Bronchial epithelial cell (primary cell): ENCODE measurements at regions not wholly inside any gene's neighbourhood (a gene's known extent, or its start where the extent isn't known, plus 50 kb on each side); places are given as distances from the start of the nearest gene placed in this dataset.
"Not testable (repeated sequence)": the region's sequence is repeated elsewhere in the genome, so short reads cannot be mapped to it uniquely, and the experiment has no call there.

Experiments
- DNase-seq: peaks from one replicate; pipeline ENCODE4 v3.0.0-alpha.2; 2010; ENCODE audit warnings: low read depth
- FAIRE-seq: peaks from 2 replicates; lab custom pipeline; 2011; peaks lifted over from hg19 to GRCh38; lab: Jason Lieb, UNC
- H3K27me3 ChIP-seq: 2 replicates; pipeline ENCODE4 v1.5.1; 2011; ENCODE audit warnings: low read length; ENCODE audit not compliant: control insufficient read depth, insufficient read depth
- H3K36me3 ChIP-seq: 2 replicates; pipeline ENCODE4 v1.5.1; 2011; ENCODE audit warnings: low read length; ENCODE audit not compliant: control insufficient read depth, insufficient read depth
- H3K4me3 ChIP-seq: 2 replicates; pipeline ENCODE4 v1.5.1; 2011; ENCODE audit warnings: mild to moderate bottlenecking, low read depth, low read length, control low read depth
- TF ChIP-seq, protein P1 (sequence below): IDR thresholded peaks from 2 replicates; pipeline ENCODE4 v1.5.1; 2011; ENCODE audit warnings: mild to moderate bottlenecking, moderate library complexity, low read length, control low read depth, inconsistent platforms; ENCODE audit not compliant: insufficient read depth, severe bottlenecking

DNA sequence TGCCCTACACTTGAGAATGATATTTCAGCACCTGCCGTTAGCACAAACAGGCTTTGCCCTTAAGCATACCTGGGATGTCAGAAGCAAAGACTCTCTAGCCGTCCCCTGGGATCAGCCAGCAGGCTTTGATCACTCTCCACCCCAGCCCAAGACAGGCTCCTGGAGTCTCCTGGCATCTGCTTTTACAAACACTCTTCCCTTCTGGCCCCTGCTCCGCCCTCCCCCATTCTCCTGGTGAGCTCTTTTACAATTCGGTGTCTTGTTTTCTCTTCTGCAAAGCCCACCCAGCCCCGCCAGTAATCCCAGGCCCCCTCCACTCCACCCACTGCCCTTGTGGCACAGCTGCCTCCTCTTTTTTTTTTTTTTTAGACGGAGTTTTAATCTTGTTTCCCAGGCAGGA is 50.4 kb downstream of the KATNIP start:
- DNase-seq (no peak), FAIRE-seq (no peak)
- Histone ChIP-seq H3K27me3 (no peaks in the 10 kb centered on the region), H3K4me3 (no peak overlapping the region), H3K36me3 (peaks cover 3% of the 10 kb centered on the region)
- TF ChIP-seq, protein P1, sequence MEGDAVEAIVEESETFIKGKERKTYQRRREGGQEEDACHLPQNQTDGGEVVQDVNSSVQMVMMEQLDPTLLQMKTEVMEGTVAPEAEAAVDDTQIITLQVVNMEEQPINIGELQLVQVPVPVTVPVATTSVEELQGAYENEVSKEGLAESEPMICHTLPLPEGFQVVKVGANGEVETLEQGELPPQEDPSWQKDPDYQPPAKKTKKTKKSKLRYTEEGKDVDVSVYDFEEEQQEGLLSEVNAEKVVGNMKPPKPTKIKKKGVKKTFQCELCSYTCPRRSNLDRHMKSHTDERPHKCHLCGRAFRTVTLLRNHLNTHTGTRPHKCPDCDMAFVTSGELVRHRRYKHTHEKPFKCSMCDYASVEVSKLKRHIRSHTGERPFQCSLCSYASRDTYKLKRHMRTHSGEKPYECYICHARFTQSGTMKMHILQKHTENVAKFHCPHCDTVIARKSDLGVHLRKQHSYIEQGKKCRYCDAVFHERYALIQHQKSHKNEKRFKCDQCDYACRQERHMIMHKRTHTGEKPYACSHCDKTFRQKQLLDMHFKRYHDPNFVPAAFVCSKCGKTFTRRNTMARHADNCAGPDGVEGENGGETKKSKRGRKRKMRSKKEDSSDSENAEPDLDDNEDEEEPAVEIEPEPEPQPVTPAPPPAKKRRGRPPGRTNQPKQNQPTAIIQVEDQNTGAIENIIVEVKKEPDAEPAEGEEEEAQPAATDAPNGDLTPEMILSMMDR: no peak

DNA sequence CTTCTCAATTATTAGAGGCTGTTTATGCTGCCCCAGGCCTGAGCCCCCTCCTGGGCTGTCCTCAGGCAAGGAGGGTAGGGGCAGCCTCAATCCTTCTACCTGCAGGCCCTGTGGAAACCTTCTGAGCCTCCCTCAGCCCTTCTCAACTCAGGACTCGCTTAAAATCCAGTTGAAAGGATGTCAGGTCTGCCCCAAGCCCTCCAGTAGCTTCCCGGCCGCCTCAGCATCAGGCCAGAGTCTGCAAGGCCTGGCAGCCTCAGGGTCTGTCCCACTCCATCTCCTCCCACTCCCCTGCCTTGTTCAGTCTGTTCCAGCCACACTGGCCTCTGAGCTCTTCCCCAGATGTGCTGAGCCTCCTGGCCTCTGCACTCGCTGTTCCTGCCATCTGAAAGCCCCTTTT is 52.2 kb downstream of the KATNIP start:
- Histone ChIP-seq H3K36me3 (peaks cover 3% of the 10 kb centered on the region), H3K27me3 (no peaks in the 10 kb centered on the region), H3K4me3 (no peak overlapping the region)
- FAIRE-seq: no peak
- TF ChIP-seq, protein P1: no peak
- DNase-seq: no peak

DNA sequence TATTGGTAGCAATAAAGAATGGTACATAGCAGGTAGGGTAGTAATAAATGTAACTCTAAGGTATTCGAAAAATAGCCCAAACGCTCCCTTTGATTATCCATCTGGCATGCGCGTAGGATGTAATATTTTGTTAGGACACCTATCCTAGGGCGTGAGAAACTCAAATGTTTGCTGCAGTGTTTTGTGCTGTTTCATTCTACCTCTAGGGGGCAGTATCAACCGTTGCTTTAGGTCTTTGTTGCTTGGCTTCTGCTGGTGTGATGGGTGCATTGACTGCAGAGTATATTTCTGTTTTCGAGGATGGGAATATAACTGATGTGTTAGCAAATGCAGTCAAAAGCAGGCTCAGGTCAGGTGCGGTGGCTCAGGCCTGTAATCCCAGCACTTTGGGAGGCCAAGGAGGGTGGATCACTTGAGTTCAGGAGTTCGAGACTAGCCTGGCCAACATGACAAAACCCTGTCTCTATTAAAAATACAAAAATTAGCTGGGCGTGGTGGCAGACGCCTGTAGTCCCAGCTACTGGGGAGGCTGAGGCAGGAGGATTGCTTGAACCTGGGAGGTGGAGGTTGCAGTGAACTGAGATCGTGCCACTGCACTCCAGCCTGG is 55.7 kb downstream of the KATNIP start:
- FAIRE-seq, H3K36me3 ChIP-seq, H3K27me3 ChIP-seq, H3K4me3 ChIP-seq: not testable (repeated sequence)
- TF ChIP-seq, protein P1: peak; percentile 72
- DNase-seq: peak; percentile 35

DNA sequence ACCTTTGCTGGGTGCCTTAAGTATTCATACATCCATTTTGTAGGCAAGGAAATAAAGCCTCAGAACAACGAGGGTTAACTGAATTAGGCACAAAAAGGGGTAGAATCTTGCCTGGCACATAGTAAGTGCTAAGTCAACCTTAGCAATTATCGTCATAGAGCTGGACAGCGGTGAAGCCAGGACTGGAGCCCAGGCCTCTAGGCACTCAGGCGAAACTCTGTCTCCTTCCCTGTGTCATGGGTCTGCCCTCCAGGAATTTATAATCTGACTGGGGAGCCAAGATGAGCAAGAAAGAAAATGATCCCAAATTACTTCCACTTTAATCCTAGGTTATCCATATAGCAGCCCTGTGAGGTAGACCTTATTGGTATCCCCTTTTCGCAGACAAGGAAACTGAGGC is 61.4 kb downstream of the KATNIP start:
- TF ChIP-seq, protein P1: no peak
- Histone ChIP-seq H3K4me3 (no peak overlapping the region), H3K27me3 (no peaks in the 10 kb centered on the region), H3K36me3 (no peaks in the 10 kb centered on the region)
- DNase-seq (no peak), FAIRE-seq (no peak)

DNA sequence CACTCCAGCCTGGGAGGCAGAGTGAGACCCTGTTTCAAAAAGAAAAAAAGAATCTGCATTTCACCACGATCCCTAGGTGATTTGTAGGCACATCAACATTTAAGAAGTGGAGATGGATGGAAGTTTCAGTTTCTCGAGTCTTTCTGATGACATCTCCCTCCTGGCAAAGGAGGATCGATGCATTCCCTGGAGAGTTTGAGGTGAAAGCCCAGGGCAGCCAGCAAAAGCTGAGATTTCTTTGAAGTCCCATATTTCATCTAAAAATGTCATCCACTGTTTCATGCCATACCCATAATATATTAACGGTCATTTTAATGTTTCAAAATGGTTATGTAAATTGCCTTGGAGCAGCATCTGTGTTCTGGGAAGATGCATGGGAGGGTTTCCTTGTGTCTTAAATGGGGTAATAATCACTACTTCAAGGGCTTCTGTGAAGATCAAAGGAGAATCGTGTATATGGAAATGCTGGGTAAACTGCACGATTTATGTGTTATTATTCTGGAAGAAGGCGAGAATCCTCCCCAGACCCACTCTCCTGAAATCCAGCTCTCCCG is 63.4 kb downstream of the KATNIP start:
- TF ChIP-seq, protein P1: no peak

DNA sequence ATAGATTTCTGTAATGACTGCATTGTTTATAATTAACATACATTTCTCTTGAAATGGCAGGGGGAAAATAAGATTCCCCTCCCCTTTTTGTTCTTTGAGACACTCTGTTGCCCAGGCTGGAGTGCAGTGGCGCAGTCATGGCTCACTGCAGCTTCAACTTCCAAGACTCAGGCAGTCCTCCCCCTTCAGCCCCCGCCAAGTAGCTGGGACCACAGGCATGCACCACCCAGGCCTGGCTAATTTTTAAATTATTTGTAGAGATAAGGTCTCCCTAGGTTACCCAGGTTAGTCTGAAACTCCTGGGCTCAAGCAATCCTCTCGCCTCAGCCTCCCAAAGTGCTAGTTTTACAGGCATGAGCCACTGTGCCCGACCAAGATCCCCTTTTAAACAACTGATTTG is 67.7 kb downstream of the KATNIP start:
- TF ChIP-seq, protein P1: no peak
- no peak for DNase-seq
- peaks cover 4% of the 10 kb centered on the region for H3K36me3 ChIP-seq
- no peak for FAIRE-seq
- H3K27me3 ChIP-seq: no peaks in the 10 kb centered on the region
- H3K4me3 ChIP-seq: no peak overlapping the region

More for the DNA sequence above, 63.4 kb downstream of the KATNIP start:
- H3K27me3 ChIP-seq: no peaks in the 10 kb centered on the region
- FAIRE-seq: no peak
- no peak for DNase-seq
- H3K36me3 ChIP-seq: peaks cover 2% of the 10 kb centered on the region
- no peak overlapping the region for H3K4me3 ChIP-seq
